ENCODE measurements at regions not wholly inside any gene's neighbourhood (a gene's known extent, or its start where the extent isn't known, plus 50 kb on each side); places are given as distances from the start of the nearest gene placed in this dataset.

GRCh38 chr2:167678158-167678557 is 569.2 kb downstream of the STK39 start:
- TF ChIP-seq EP300 (IDR thresholded peaks at IDR 0.05) (no peak), CTCF (IDR thresholded peaks at IDR 0.05) (no peak), POLR2A (IDR thresholded peaks at IDR 0.05) (no peak)
- H3K36me3 ChIP-seq = no peaks in the 10 kb centered on the region
- no peak overlapping the region for H3K27ac ChIP-seq
- H3K4me1 ChIP-seq (ENCODE audit: insufficient read depth) = no peaks in the 10 kb centered on the region
- DNase-seq = no peak
- WGBS, 3 donors = 91 to 94% (median 92%) methylated on average over 3 of the region's 3 CpGs
- no peaks in the 10 kb centered on the region for H3K27me3 ChIP-seq
- H3K4me3 ChIP-seq = no peak overlapping the region
- H3K9me3 ChIP-seq = no peaks in the 10 kb centered on the region
- intact Hi-C loops (cut with DNase I) = no loop called here

GRCh38 chr2:167675906-167676305 is 571.5 kb downstream of the STK39 start:
- Histone ChIP-seq H3K4me1 (ENCODE audit: insufficient read depth) (no peaks in the 10 kb centered on the region), H3K9me3 (no peaks in the 10 kb centered on the region), H3K4me3 (no peak overlapping the region), H3K27ac (no peak overlapping the region), H3K36me3 (no peaks in the 10 kb centered on the region), H3K27me3 (no peaks in the 10 kb centered on the region)
- intact Hi-C loops (cut with DNase I) = no loop called here
- 42 to 51% (median 48%) methylated on average over 6 of the region's 6 CpGs for WGBS, 3 donors
- TF ChIP-seq EP300 (IDR thresholded peaks at IDR 0.05) = no peak
- no peak for TF ChIP-seq CTCF (IDR thresholded peaks at IDR 0.05)
- TF ChIP-seq POLR2A (IDR thresholded peaks at IDR 0.05) = no peak
- DNase-seq = no peak

- H3K4me1 ChIP-seq (ENCODE audit: insufficient read depth) = no peaks in the 10 kb centered on the region
Observed at GRCh38 chr2:167670588-167670987, 576.8 kb downstream of the STK39 start.

DNA sequence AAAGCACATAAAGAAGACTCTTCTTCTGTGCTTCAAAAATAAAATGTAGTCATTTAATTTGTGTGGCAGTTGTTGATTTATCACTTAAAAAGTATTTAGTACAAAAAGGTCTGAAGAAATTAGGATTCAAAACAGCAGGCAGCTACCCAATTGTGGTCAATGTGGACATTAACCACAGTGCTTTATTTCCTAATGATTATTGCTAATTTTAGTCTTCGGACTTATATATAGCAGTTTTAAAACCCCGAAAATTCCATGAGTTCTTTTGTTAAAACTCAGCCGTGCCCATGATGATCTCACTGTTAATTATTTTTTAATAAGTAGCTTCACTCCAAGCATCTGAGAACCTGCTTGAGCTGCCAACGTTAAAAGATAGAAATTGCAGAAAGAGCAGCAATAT is 594.3 kb downstream of the STK39 start:
- intact Hi-C loops (cut with DNase I) = no loop called here
- DNase-seq = no peak
- 67 to 73% (median 72%) methylated on average over 4 of the region's 4 CpGs for WGBS, 3 donors
- no peaks in the 10 kb centered on the region for H3K36me3 ChIP-seq
- H3K9me3 ChIP-seq = no peaks in the 10 kb centered on the region
- no peak overlapping the region for H3K4me3 ChIP-seq
- H3K27me3 ChIP-seq = peaks cover 3% of the 10 kb centered on the region
- H3K4me1 ChIP-seq (ENCODE audit: insufficient read depth) = no peaks in the 10 kb centered on the region
- H3K27ac ChIP-seq = no peak overlapping the region
- TF ChIP-seq POLR2A (IDR thresholded peaks at IDR 0.05) = no peak
- TF ChIP-seq CTCF (IDR thresholded peaks at IDR 0.05) = no peak
- no peak for TF ChIP-seq EP300 (IDR thresholded peaks at IDR 0.05)

More at GRCh38 chr2:167670588-167670987, 576.8 kb downstream of the STK39 start:
- H3K4me3 ChIP-seq = no peak overlapping the region
- no peaks in the 10 kb centered on the region for H3K36me3 ChIP-seq
- no peaks in the 10 kb centered on the region for H3K27me3 ChIP-seq
- DNase-seq = no peak
- H3K9me3 ChIP-seq = no peaks in the 10 kb centered on the region
- intact Hi-C loops (cut with DNase I) = no loop called here
- WGBS, 3 donors = 0% methylated on average over 1 of the region's 1 CpG
- H3K27ac ChIP-seq = no peak overlapping the region
- no peak for TF ChIP-seq EP300 (IDR thresholded peaks at IDR 0.05)

DNA sequence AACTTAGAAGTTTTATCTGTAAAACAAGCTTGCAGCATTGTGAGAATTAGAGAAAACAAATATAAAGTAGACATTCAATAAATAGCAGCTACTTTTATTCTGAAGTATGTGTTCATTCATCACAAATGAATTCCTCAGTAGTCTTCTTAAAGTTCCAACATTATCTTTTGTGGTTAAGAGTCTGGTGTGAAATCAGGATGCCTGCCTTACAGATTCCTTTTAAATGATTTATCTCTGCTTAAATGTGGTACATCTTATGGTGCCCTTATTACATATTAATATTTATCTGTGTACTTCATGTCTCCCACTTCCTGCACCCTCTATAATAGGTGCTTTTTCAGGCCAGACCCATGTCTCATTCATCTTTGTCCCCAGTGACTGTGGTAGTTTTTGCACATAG is 595.0 kb downstream of the STK39 start:
- intact Hi-C loops (cut with DNase I) = no loop called here
- peaks cover 3% of the 10 kb centered on the region for H3K27me3 ChIP-seq
- no peak overlapping the region for H3K27ac ChIP-seq
- no peak overlapping the region for H3K4me3 ChIP-seq
- no peaks in the 10 kb centered on the region for H3K4me1 ChIP-seq (ENCODE audit: insufficient read depth)
- H3K36me3 ChIP-seq = no peaks in the 10 kb centered on the region
- no peak for DNase-seq
- no peaks in the 10 kb centered on the region for H3K9me3 ChIP-seq
- TF ChIP-seq CTCF (IDR thresholded peaks at IDR 0.05) = no peak
- no peak for TF ChIP-seq POLR2A (IDR thresholded peaks at IDR 0.05)
- no peak for TF ChIP-seq EP300 (IDR thresholded peaks at IDR 0.05)
